GM12878 (cell line): ENCODE measurements at regions not wholly inside any gene's neighbourhood (a gene's known extent, or its start where the extent isn't known, plus 50 kb on each side); places are given as distances from the start of the nearest gene placed in this dataset.

Experiments
- ATAC-seq: fragments of 200-7000 bp; cut with Tn5 transposase; 3 replicates; pipeline ENCODE4 v1.9.1; 2020; ENCODE audit warnings: mild to moderate bottlenecking, moderate library complexity
- BruUV-seq: library from RNA; stranded (reverse); fragments of 400-500 nt; replicated peaks from 2 replicates; lab custom pipeline; 2021; lab: Mats Ljungman, UMichigan
- CTCF ChIA-PET: fragments of 300-600 bp; sonication (Branson Sonifier 250); formaldehyde crosslinking; extraction: SDS; loops from one replicate; lab custom pipeline; 2021; ENCODE audit warnings: inconsistent platforms; lab: Yijun Ruan, JAX
- POLR2A ChIA-PET: fragments of 350-600 bp; formaldehyde crosslinking; extraction: SDS; loops from one replicate; lab custom pipeline; 2021; ENCODE audit warnings: inconsistent platforms; lab: Charles Lee
- RAD21 ChIA-PET: fragments of 300-600 bp; sonication (Branson Sonifier 250); formaldehyde crosslinking; loops from one replicate; lab custom pipeline; 2023; ENCODE audit warnings: antibody characterized with exemption; ENCODE audit not compliant: unreplicated experiment; lab: Charles Lee
- SMC1A ChIA-PET: fragments of 300-600 bp; sonication (Branson Sonifier 250); formaldehyde crosslinking; loops from one replicate; lab custom pipeline; 2023; ENCODE audit not compliant: unreplicated experiment, uncharacterized antibody; lab: Charles Lee
- DNase-seq: peaks from one replicate; pipeline ENCODE4 v3.0.0-alpha.2; 2011; ENCODE audit warnings: low read depth, low spot score
- FAIRE-seq: peaks from 3 replicates; lab custom pipeline; 2011; peaks lifted over from hg19 to GRCh38; lab: Jason Lieb, UNC
- H2AFZ ChIP-seq: 2 replicates; pipeline ENCODE4 v1.6.0; 2011; ENCODE audit warnings: low read depth, low read length, control low read depth; ENCODE audit not compliant: control insufficient read depth
- H3K27ac ChIP-seq: 2 replicates; pipeline ENCODE4 v1.5.1; 2011; ENCODE audit warnings: control low read depth; ENCODE audit not compliant: control insufficient read depth, insufficient read depth
- H3K27me3 ChIP-seq, 2 experiments: replicated peaks in 1 of 2; 2 replicates each; pipeline versions ENCODE4 v1.6.0 to v1.6.1; 2011; ENCODE audit warnings: low read length in 1 of 2; ENCODE audit not compliant: control insufficient read depth in 2 of 2, insufficient read depth in 2 of 2
- H3K36me3 ChIP-seq, 2 experiments: 2 replicates each; pipeline ENCODE4 v1.5.1; 2011; ENCODE audit warnings: low read length in 1 of 2; ENCODE audit not compliant: control insufficient read depth in 2 of 2, insufficient read depth in 2 of 2
- H3K4me1 ChIP-seq: 2 replicates; pipeline ENCODE4 v1.6.1; 2011; ENCODE audit warnings: mild to moderate bottlenecking, low read length, moderate library complexity, mixed read lengths; ENCODE audit not compliant: control insufficient read depth, insufficient read depth
- H3K4me2 ChIP-seq: 2 replicates; pipeline ENCODE4 v1.6.0; 2011; ENCODE audit warnings: control low read depth; ENCODE audit not compliant: control insufficient read depth, insufficient read depth
- H3K4me3 ChIP-seq: fragments of 200-600 bp; sonication (generic); 2 replicates; pipeline ENCODE4 v1.5.1; 2016
- H3K79me2 ChIP-seq: 2 replicates; pipeline ENCODE4 v1.6.0; 2011; ENCODE audit warnings: low read length; ENCODE audit not compliant: control insufficient read depth, insufficient read depth
- H3K9ac ChIP-seq: 2 replicates; pipeline ENCODE4 v1.8.0; 2011; ENCODE audit warnings: low read length, control low read depth, mixed read lengths; ENCODE audit not compliant: control insufficient read depth, insufficient read depth
- H3K9me3 ChIP-seq: replicated peaks from 3 replicates; pipeline ENCODE4 v1.5.1; 2011; ENCODE audit warnings: mild to moderate bottlenecking, low read length; ENCODE audit not compliant: control insufficient read depth, insufficient read depth
- H4K20me1 ChIP-seq: 2 replicates; pipeline ENCODE4 v1.6.0; 2011; ENCODE audit not compliant: control insufficient read depth, insufficient read depth
- ESRRA ChIP-seq: IDR thresholded peaks from 2 replicates; pipeline ENCODE4 v1.6.1; 2012; ENCODE audit warnings: mild to moderate bottlenecking, low read length, improper control_type of control experiment
- ETV6 ChIP-seq, 2 experiments: fragments of 450-650 bp in 1 of 2; IDR thresholded peaks in 1 of 2; conservative IDR thresholded peaks in 1 of 2; 2 replicates each; pipeline ENCODE4 v1.6.1; 2014; ENCODE audit warnings: antibody characterized with exemption in 1 of 2, borderline replicate concordance in 1 of 2, low read depth in 1 of 2, mild to moderate bottlenecking in 1 of 2, moderate library complexity in 1 of 2
- HDAC2 ChIP-seq: fragments of 200-600 bp; sonication (generic); IDR thresholded peaks from 2 replicates; pipeline ENCODE4 v1.6.1; 2017
- RBBP5 ChIP-seq: fragments of 200-600 bp; sonication (generic); conservative IDR thresholded peaks from 2 replicates; pipeline ENCODE4 v1.6.1; 2016
- WGBS: methylation state at CpG from one replicate; pipeline ENCODE4 v1.1.6; 2016; ENCODE audit warnings: low lambda C conversion rate; ENCODE audit not compliant: insufficient replicate concordance, insufficient coverage; ENCODE audit errors: missing lambda C conversion rate; 5-methylcytosine and 5-hydroxymethylcytosine counted together
- in situ Hi-C: fragments of 300-500 bp; cut with MboI; formaldehyde crosslinking; loops from 9 replicates; pipeline ENCODE4 v1.14.3; 2018; ENCODE audit warnings: mixed read lengths
- intact Hi-C: fragments of 100-400 bp; cut with micrococcal nuclease; formaldehyde crosslinking; loops from one replicate; pipeline ENCODE4 v1.14.2; 2022; ENCODE audit not compliant: unreplicated experiment
- TF ChIP-seq, protein P1 (sequence below), 3 experiments: IDR thresholded peaks in 2 of 3; conservative IDR thresholded peaks in 1 of 3; 2 replicates each; pipeline ENCODE4 v1.5.1; 2011; ENCODE audit warnings: low read depth in 3 of 3, low read length in 3 of 3, mild to moderate bottlenecking in 3 of 3, control low read depth in 2 of 3, moderate library complexity in 2 of 3, inconsistent platforms in 1 of 3, mixed read lengths in 1 of 3; ENCODE audit not compliant: control insufficient read depth in 2 of 3, insufficient read depth in 1 of 3; ENCODE audit errors: extremely low read depth in 1 of 3
- TF ChIP-seq, protein P2 (sequence below): fragments of 450-650 bp; IDR thresholded peaks from 2 replicates; pipeline ENCODE4 v1.6.1; 2018; ENCODE audit warnings: borderline replicate concordance, mild to moderate bottlenecking; ENCODE audit not compliant: partially characterized antibody
- TF ChIP-seq, protein P3 (sequence below): fragments of 450-650 bp; conservative IDR thresholded peaks from 2 replicates; pipeline ENCODE4 v1.6.1; 2017; ENCODE audit warnings: mild to moderate bottlenecking, moderate library complexity
- TF ChIP-seq, protein P4 (sequence below): fragments of 450-650 bp; IDR thresholded peaks from 2 replicates; pipeline ENCODE4 v1.6.1; 2017; ENCODE audit warnings: low read depth, mild to moderate bottlenecking, moderate library complexity

DNA sequence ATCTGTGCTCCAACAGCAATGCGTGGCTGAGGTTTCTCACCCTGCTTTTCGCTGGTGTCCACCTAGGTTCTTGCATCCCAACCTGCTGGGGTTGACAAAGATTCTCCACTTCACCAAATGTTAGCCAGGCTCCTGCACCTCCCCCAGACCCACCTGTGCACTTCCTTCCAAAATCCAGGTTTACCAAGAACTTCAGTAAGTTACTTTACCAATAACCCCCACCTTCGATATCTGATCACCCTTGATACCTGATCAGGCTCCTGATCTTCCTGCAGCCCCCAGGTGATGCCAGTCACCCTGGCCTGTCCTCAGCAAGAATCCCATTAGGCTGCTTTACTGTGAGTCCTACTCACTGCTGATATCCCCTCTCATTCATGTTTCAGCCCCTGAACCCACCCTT is 1203.4 kb downstream of the TBC1D22A start (continued):
- TF ChIP-seq, protein P1, sequence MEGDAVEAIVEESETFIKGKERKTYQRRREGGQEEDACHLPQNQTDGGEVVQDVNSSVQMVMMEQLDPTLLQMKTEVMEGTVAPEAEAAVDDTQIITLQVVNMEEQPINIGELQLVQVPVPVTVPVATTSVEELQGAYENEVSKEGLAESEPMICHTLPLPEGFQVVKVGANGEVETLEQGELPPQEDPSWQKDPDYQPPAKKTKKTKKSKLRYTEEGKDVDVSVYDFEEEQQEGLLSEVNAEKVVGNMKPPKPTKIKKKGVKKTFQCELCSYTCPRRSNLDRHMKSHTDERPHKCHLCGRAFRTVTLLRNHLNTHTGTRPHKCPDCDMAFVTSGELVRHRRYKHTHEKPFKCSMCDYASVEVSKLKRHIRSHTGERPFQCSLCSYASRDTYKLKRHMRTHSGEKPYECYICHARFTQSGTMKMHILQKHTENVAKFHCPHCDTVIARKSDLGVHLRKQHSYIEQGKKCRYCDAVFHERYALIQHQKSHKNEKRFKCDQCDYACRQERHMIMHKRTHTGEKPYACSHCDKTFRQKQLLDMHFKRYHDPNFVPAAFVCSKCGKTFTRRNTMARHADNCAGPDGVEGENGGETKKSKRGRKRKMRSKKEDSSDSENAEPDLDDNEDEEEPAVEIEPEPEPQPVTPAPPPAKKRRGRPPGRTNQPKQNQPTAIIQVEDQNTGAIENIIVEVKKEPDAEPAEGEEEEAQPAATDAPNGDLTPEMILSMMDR (IDR thresholded peaks at IDR 0.05 in 2 of 3, conservative IDR thresholded peaks at IDR 0.05 in 1 of 3; ENCODE audit: control insufficient read depth in 2 of 3, extremely low read depth in 1 of 3, insufficient read depth in 1 of 3, low read depth in 3 of 3, low read length in 3 of 3), result no peak
- TF ChIP-seq HDAC2, result no peak
- TF ChIP-seq ESRRA, result no peak

DNA sequence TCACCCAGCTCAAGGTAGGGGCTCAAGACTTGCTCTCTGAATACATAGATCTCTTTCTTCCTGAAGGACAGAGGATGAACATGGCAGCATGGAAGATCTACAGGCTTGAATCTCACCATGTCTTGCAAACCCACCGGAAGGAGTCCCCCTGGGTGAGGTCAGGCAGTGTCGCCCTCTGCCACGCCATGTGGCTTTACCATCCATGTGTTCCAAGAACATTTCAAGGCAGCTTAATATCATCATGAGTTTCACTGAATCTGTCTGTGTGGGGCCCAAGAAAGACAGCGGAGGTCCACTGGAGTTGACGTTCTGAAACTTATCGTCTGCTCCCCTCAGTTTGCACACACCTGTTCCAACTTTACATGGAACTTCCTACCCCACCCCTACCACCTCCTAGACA is 1202.6 kb downstream of the TBC1D22A start:
- Histone ChIP-seq H3K27me3 (no peaks in the 10 kb centered on the region), H2AFZ (no peak overlapping the region), H3K27ac (no peak overlapping the region), H3K9me3 (no peaks in the 10 kb centered on the region), H3K9ac (no peak overlapping the region), H3K4me3 (no peak overlapping the region), H3K4me2 (no peak overlapping the region), H3K4me1 (no peaks in the 10 kb centered on the region), H3K79me2 (no peaks in the 10 kb centered on the region), H3K36me3 (no peaks in the 10 kb centered on the region), H4K20me1 (no peaks in the 10 kb centered on the region)
- TF ChIP-seq, protein P2, sequence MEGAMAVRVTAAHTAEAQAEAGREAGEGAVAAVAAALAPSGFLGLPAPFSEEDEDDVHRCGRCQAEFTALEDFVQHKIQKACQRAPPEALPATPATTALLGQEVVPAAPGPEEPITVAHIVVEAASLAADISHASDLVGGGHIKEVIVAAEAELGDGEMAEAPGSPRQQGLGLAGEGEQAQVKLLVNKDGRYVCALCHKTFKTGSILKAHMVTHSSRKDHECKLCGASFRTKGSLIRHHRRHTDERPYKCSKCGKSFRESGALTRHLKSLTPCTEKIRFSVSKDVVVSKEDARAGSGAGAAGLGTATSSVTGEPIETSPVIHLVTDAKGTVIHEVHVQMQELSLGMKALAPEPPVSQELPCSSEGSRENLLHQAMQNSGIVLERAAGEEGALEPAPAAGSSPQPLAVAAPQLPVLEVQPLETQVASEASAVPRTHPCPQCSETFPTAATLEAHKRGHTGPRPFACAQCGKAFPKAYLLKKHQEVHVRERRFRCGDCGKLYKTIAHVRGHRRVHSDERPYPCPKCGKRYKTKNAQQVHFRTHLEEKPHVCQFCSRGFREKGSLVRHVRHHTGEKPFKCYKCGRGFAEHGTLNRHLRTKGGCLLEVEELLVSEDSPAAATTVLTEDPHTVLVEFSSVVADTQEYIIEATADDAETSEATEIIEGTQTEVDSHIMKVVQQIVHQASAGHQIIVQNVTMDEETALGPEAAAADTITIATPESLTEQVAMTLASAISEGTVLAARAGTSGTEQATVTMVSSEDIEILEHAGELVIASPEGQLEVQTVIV, result no peak
- TF ChIP-seq, protein P3, sequence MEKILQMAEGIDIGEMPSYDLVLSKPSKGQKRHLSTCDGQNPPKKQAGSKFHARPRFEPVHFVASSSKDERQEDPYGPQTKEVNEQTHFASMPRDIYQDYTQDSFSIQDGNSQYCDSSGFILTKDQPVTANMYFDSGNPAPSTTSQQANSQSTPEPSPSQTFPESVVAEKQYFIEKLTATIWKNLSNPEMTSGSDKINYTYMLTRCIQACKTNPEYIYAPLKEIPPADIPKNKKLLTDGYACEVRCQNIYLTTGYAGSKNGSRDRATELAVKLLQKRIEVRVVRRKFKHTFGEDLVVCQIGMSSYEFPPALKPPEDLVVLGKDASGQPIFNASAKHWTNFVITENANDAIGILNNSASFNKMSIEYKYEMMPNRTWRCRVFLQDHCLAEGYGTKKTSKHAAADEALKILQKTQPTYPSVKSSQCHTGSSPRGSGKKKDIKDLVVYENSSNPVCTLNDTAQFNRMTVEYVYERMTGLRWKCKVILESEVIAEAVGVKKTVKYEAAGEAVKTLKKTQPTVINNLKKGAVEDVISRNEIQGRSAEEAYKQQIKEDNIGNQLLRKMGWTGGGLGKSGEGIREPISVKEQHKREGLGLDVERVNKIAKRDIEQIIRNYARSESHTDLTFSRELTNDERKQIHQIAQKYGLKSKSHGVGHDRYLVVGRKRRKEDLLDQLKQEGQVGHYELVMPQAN, result no peak
- TF ChIP-seq RBBP5 (no peak), ETV6 (conservative IDR thresholded peaks at IDR 0.05 in 1 of 2, IDR thresholded peaks at IDR 0.05 in 1 of 2; ENCODE audit: borderline replicate concordance in 1 of 2, low read depth in 1 of 2) (no peak)
- TF ChIP-seq, protein P4, sequence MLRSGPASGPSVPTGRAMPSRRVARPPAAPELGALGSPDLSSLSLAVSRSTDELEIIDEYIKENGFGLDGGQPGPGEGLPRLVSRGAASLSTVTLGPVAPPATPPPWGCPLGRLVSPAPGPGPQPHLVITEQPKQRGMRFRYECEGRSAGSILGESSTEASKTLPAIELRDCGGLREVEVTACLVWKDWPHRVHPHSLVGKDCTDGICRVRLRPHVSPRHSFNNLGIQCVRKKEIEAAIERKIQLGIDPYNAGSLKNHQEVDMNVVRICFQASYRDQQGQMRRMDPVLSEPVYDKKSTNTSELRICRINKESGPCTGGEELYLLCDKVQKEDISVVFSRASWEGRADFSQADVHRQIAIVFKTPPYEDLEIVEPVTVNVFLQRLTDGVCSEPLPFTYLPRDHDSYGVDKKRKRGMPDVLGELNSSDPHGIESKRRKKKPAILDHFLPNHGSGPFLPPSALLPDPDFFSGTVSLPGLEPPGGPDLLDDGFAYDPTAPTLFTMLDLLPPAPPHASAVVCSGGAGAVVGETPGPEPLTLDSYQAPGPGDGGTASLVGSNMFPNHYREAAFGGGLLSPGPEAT, result no peak
- FAIRE-seq (no peak), ATAC-seq (no peak), DNase-seq (no peak)
- CTCF ChIA-PET, result no interaction called here
- SMC1A ChIA-PET, result no interaction called here
- POLR2A ChIA-PET, result no interaction called here
- 50% methylated on average over 6 of the region's 6 CpGs for WGBS
- in situ Hi-C loops (no loop called here), intact Hi-C loops (no loop called here)
- BruUV-seq, result no TSS peak
- RAD21 ChIA-PET, result no interaction called here
